HepG2 (cell line): ENCODE measurements at regions not wholly inside any gene's neighbourhood (a gene's known extent, or its start where the extent isn't known, plus 50 kb on each side); places are given as distances from the start of the nearest gene placed in this dataset.
A peak's percentile ranks its signal among the peaks of the same experiment; 100 is the strongest.

Experiments
- ASH2L ChIP-seq: fragments of 300-600, 200-600 bp; sonication (generic); IDR thresholded peaks from 2 replicates; pipeline ENCODE4 v1.7.0; 2017; ENCODE audit warnings: low read depth, mild to moderate bottlenecking, moderate library complexity, mixed read lengths, low read length; ENCODE audit not compliant: insufficient read length
- BCLAF1 ChIP-seq: fragments of 450-650 bp; IDR thresholded peaks from 2 replicates; pipeline ENCODE4 v1.6.1; 2017; ENCODE audit warnings: mild to moderate bottlenecking
- FOXM1 ChIP-seq: sonication (generic); formaldehyde crosslinking; IDR thresholded peaks from 2 replicates; pipeline ENCODE4 v1.5.0; 2020; ENCODE audit warnings: missing genetic modification reagents
- GFI1 ChIP-seq: sonication (generic); formaldehyde crosslinking; IDR thresholded peaks from 2 replicates; pipeline ENCODE4 v1.5.0; 2020; ENCODE audit warnings: missing genetic modification reagents, mild to moderate bottlenecking, borderline replicate concordance
- LCORL ChIP-seq, 2 experiments: fragments of 450-650 bp in 1 of 2; sonication (generic) in 1 of 2; formaldehyde crosslinking in 1 of 2; IDR thresholded peaks; 2 replicates each; pipeline versions ENCODE4 v1.5.0 to v1.6.1; 2017 to 2020; ENCODE audit warnings: antibody characterized with exemption in 1 of 2, missing genetic modification reagents in 1 of 2
- NR2F6 ChIP-seq, 2 experiments: IDR thresholded peaks; 2 replicates each; pipeline ENCODE4 v1.6.1; 2016; ENCODE audit warnings: antibody characterized with exemption in 1 of 2, mild to moderate bottlenecking in 1 of 2
- SCMH1 ChIP-seq: sonication (generic); formaldehyde crosslinking; IDR thresholded peaks from 2 replicates; pipeline ENCODE4 v1.9.0; 2021; ENCODE audit warnings: missing genetic modification reagents, mild to moderate bottlenecking, borderline replicate concordance
- SMARCE1 ChIP-seq: fragments of 450-650 bp; IDR thresholded peaks from 2 replicates; pipeline ENCODE4 v1.6.1; 2017; ENCODE audit warnings: borderline replicate concordance
- TIGD3 ChIP-seq: sonication (generic); formaldehyde crosslinking; IDR thresholded peaks from 2 replicates; pipeline ENCODE4 v1.5.1; 2020; ENCODE audit warnings: mild to moderate bottlenecking, missing genetic modification reagents, borderline replicate concordance
- XRCC5 ChIP-seq: fragments of 200-400 bp; formaldehyde crosslinking; optimal IDR thresholded peaks from 2 replicates; pipeline ENCODE3; 2017; ENCODE audit warnings: mild to moderate bottlenecking, low read length
- ZBTB7A ChIP-seq: sonication (generic); formaldehyde crosslinking; IDR thresholded peaks from 2 replicates; pipeline ENCODE4 v1.8.0; 2022; ENCODE audit warnings: mild to moderate bottlenecking, missing genetic modification reagents
- ZNF225 ChIP-seq: sonication (generic); formaldehyde crosslinking; IDR thresholded peaks from 2 replicates; pipeline ENCODE4 v1.4.0; 2020; ENCODE audit warnings: mild to moderate bottlenecking, missing genetic modification reagents
- ZNF354B ChIP-seq: sonication (generic); formaldehyde crosslinking; IDR thresholded peaks from 2 replicates; pipeline ENCODE4 v1.8.0; 2022; ENCODE audit warnings: mild to moderate bottlenecking, missing genetic modification reagents
- ZNF629 ChIP-seq: sonication (generic); formaldehyde crosslinking; conservative IDR thresholded peaks from 2 replicates; pipeline ENCODE4 v1.5.0; 2020; ENCODE audit warnings: missing genetic modification reagents
- ZNF75D ChIP-seq: sonication (generic); formaldehyde crosslinking; IDR thresholded peaks from 2 replicates; pipeline ENCODE4 v1.8.1; 2023; ENCODE audit warnings: missing genetic modification reagents, mild to moderate bottlenecking, borderline replicate concordance
- TF ChIP-seq, protein P1 (sequence below): sonication (generic); formaldehyde crosslinking; conservative IDR thresholded peaks from 2 replicates; pipeline ENCODE4 v1.4.0; 2020; ENCODE audit warnings: missing genetic modification reagents

DNA sequence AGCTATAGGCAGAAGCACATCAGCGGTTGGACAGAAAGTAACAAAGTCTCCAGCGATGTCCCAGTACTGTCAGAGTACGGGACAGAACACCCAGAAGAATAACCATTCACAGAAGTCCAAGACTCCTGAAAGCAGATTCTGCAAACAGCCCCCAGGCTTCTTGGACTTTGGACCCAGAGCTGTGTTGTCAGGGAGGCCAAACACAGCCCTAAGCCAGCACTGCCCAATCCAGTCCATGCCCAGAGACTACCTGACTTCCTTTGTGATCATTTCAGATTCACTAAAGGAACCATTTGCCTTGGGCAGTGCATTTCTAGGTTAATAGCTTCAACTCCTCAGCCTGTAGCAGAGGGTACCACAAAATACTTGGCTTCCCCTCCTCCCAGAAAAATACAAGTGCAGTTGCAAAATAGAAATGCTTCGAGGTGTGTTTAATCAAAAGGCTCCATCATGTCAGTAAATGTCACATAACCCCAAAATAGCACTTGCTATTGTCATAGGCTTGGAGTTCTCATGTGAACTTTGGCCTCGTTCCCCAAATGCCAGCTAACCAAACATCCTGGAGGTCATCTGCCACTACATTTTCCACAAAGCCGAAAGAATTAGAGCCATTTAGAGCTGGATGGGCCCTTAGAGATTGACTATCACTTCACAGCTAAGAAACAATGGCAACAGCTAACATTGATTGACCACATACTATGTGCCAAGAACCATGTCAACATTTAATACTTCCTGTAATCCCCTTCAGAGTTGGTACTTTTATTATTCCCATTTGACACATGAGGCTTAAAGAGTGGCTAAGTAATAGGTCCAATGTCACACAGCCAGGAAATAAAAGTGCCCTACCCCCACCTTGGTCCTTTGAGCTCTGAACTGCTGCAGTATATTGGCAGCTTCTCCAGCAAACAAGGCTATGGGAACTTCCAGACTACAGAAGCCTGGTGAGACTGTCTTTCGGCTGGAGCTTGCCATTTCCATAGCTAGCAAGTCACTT lies 329.9 kb downstream of the FOXO1 start (continued):
- TF ChIP-seq ZNF75D (CRISPR knock-in tag) (no peak), ASH2L (peak; percentile 81), FOXM1 (no peak), SCMH1 (CRISPR knock-in tag) (no peak), BCLAF1 (no peak), LCORL (IDR thresholded peaks at IDR 0.05) (peak; percentile 85), LCORL (CRISPR knock-in tag; IDR thresholded peaks at IDR 0.05) (peak; percentile 45; the same call in 1 of the 2 replicates), GFI1 (CRISPR knock-in tag) (peak; percentile 33; the same call in 1 of the 2 replicates), NR2F6 (IDR thresholded peaks at IDR 0.05) (peak; percentile 78), NR2F6 (CRISPR knock-in tag; IDR thresholded peaks at IDR 0.05) (peak; percentile 76), ZBTB7A (CRISPR knock-in tag) (no peak), ZNF225 (CRISPR knock-in tag) (no peak), TIGD3 (CRISPR knock-in tag) (no peak), XRCC5 (peak; percentile 11), ZNF354B (CRISPR knock-in tag) (no peak), SMARCE1 (no peak), ZNF629 (no peak)
- TF ChIP-seq, protein P1, sequence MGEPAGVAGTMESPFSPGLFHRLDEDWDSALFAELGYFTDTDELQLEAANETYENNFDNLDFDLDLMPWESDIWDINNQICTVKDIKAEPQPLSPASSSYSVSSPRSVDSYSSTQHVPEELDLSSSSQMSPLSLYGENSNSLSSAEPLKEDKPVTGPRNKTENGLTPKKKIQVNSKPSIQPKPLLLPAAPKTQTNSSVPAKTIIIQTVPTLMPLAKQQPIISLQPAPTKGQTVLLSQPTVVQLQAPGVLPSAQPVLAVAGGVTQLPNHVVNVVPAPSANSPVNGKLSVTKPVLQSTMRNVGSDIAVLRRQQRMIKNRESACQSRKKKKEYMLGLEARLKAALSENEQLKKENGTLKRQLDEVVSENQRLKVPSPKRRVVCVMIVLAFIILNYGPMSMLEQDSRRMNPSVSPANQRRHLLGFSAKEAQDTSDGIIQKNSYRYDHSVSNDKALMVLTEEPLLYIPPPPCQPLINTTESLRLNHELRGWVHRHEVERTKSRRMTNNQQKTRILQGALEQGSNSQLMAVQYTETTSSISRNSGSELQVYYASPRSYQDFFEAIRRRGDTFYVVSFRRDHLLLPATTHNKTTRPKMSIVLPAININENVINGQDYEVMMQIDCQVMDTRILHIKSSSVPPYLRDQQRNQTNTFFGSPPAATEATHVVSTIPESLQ (CRISPR knock-in tag), result no peak
